Peyer's patch (tissue), 4 donors: ENCODE measurements at regions not wholly inside any gene's neighbourhood (a gene's known extent, or its start where the extent isn't known, plus 50 kb on each side); places are given as distances from the start of the nearest gene placed in this dataset.

Experiments
- DNase-seq, 3 donors: peaks; one replicate each; pipeline ENCODE4 v3.0.0-alpha.2; 2017 to 2019
- H3K27ac ChIP-seq, 4 donors: fragments of 200-600 bp; sonication (generic); one replicate each; pipeline ENCODE4 v1.5.1; 2016 to 2019
- H3K27me3 ChIP-seq, 2 donors: fragments of 200-600 bp; sonication (generic); one replicate each; pipeline ENCODE4 v1.5.1; 2019
- H3K36me3 ChIP-seq, 3 donors: fragments of 200-600 bp; sonication (generic); one replicate each; pipeline ENCODE4 v1.5.1; 2016 to 2019
- H3K4me1 ChIP-seq, 4 donors: fragments of 200-600 bp; sonication (generic); one replicate each; pipeline ENCODE4 v1.5.1; 2016 to 2019
- H3K4me3 ChIP-seq, 4 donors: fragments of 200-600 bp; sonication (generic); 1 replicate in 3 of 4; 2 replicates in 1 of 4; pipeline ENCODE4 v1.5.1; 2016 to 2019; ENCODE audit warnings: mild to moderate bottlenecking in 1 of 4
- H3K9me3 ChIP-seq, 4 donors: fragments of 200-600 bp; sonication (generic); one replicate each; pipeline ENCODE4 v1.5.1; 2016 to 2019; ENCODE audit warnings: mild to moderate bottlenecking in 1 of 4
- POLR2A ChIP-seq, 2 donors: fragments of 450-650 bp; IDR thresholded peaks; one replicate each; pipeline ENCODE4 v1.5.1; 2017; ENCODE audit warnings: antibody characterized with exemption in 2 of 2, mild to moderate bottlenecking in 2 of 2, moderate library complexity in 2 of 2
- TF ChIP-seq, protein P1 (sequence below), 6 experiments: fragments of 450-650 bp in 4 of 6; fragments of 200-600 bp in 2 of 6; sonication (generic) in 1 of 6; IDR thresholded peaks; one replicate each; pipeline ENCODE4 v1.5.1; 2017 to 2019; ENCODE audit warnings: antibody characterized with exemption in 6 of 6, mild to moderate bottlenecking in 3 of 6, moderate library complexity in 1 of 6

DNA sequence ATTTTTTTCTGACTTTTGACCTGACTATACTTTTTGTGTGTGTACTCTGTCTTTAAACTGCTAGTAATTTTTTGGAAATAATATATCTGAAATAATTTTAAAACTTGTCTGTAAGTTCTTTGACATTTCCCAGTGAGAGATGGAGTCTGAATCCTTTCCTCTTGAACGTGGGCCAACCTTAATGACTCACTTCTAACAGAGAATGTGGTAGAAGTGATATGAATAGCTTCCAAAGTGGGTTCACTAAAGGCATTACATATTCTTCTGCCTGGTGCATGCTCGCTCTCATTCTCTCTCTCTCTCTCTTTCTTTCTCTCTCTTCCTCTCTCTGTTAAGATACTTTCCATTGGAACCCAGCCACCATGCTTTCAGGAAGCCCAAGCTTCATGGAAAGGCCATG, 108.7 kb upstream of the FERMT1 start:
- no peaks in the 10 kb centered on the region for H3K9me3 ChIP-seq
- H3K36me3 ChIP-seq, result no peaks in the 10 kb centered on the region
- no peak overlapping the region for H3K4me3 ChIP-seq
- H3K4me1 ChIP-seq, result no peaks in the 10 kb centered on the region
- no peak overlapping the region for H3K27ac ChIP-seq
- no peak for DNase-seq
- no peaks in the 10 kb centered on the region for H3K27me3 ChIP-seq
- TF ChIP-seq, protein P1, sequence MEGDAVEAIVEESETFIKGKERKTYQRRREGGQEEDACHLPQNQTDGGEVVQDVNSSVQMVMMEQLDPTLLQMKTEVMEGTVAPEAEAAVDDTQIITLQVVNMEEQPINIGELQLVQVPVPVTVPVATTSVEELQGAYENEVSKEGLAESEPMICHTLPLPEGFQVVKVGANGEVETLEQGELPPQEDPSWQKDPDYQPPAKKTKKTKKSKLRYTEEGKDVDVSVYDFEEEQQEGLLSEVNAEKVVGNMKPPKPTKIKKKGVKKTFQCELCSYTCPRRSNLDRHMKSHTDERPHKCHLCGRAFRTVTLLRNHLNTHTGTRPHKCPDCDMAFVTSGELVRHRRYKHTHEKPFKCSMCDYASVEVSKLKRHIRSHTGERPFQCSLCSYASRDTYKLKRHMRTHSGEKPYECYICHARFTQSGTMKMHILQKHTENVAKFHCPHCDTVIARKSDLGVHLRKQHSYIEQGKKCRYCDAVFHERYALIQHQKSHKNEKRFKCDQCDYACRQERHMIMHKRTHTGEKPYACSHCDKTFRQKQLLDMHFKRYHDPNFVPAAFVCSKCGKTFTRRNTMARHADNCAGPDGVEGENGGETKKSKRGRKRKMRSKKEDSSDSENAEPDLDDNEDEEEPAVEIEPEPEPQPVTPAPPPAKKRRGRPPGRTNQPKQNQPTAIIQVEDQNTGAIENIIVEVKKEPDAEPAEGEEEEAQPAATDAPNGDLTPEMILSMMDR (IDR thresholded peaks at IDR 0.05), result no peak
- TF ChIP-seq POLR2A (IDR thresholded peaks at IDR 0.05), result no peak

DNA sequence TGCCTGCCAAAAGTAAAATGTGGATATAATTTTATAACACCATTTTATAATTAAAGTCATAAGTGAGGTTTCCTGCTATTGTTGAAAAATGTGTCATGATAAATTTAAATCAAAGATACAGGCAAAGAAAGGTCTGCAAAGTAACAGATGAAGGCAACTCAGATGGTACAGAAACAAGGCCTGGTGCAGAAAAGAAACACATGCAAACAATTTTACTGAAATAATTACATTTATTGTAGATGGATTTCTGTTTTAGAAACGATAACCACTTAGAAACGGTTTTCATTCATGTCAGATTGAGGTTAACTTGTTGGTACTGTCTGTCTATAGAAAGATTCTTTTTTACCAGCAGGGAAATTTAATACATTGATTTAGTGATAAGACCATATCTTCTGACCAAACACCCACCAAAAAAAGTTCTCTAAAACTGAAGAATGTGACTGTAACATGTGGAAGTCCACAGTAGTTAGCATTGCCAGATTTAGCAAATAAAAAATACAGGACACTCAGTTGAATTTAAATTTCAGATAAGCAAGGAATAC, 105.5 kb upstream of the FERMT1 start:
- Histone ChIP-seq H3K27me3 (no peaks in the 10 kb centered on the region), H3K4me1 (no peaks in the 10 kb centered on the region), H3K36me3 (no peaks in the 10 kb centered on the region), H3K27ac (no peak overlapping the region), H3K4me3 (no peak overlapping the region), H3K9me3 (no peaks in the 10 kb centered on the region)
- DNase-seq, result no peak
- no peak for TF ChIP-seq POLR2A (IDR thresholded peaks at IDR 0.05)
- TF ChIP-seq, protein P1 (IDR thresholded peaks at IDR 0.05), result no peak

DNA sequence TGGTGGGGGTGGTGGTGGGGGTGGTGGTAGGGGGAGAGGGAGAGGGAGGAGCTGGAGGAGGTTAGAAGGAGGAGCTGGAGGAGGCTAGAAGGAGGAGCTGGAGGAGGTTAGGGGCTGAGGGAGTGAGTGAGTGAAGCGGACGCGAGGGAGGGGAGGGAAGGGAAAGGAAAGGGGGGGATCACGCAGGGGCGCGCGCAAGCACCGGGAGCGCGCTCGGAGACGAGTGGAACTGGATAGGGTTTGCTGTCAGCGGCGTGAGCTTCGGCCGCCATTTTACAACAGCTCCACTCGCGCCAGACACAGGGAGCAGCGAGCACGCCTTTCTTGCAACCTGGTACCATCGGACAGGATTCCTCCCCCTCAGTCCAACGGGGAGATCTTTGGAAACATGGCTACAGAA, 90.5 kb upstream of the FERMT1 start:
- Histone ChIP-seq H3K36me3 (no peaks in the 10 kb centered on the region), H3K4me1 (no peaks in the 10 kb centered on the region), H3K4me3 (no peak overlapping the region), H3K27me3 (no peaks in the 10 kb centered on the region), H3K27ac (no peak overlapping the region), H3K9me3 (no peaks in the 10 kb centered on the region)
- TF ChIP-seq, protein P1 (IDR thresholded peaks at IDR 0.05), result no peak
- TF ChIP-seq POLR2A (IDR thresholded peaks at IDR 0.05), result no peak
- DNase-seq, result no peak

DNA sequence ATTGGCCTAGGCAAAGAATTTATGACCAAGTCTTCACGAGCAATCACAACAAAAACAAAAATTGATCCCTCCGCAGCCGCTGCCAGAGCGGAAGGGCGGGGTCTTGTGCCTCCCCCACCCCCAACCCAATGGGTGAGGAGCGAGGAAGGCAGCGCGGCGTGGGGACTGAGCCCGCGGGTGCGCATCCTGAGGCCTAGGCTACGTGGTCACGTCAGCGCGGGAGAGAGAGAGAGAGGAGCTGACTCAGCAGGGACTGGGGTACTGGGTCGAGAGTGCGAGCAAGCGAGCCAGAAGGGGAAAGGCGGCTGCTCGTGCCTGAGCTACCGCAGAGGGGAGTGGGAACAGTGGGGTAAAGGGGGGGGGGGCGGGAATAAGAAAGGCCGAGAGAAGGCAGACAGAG, 90.1 kb upstream of the FERMT1 start:
- Histone ChIP-seq H3K9me3 (no peaks in the 10 kb centered on the region), H3K36me3 (no peaks in the 10 kb centered on the region), H3K4me1 (no peaks in the 10 kb centered on the region), H3K4me3 (no peak overlapping the region), H3K27me3 (no peaks in the 10 kb centered on the region), H3K27ac (no peak overlapping the region)
- no peak for DNase-seq
- TF ChIP-seq POLR2A (IDR thresholded peaks at IDR 0.05), result no peak
- TF ChIP-seq, protein P1 (IDR thresholded peaks at IDR 0.05), result no peak

DNA sequence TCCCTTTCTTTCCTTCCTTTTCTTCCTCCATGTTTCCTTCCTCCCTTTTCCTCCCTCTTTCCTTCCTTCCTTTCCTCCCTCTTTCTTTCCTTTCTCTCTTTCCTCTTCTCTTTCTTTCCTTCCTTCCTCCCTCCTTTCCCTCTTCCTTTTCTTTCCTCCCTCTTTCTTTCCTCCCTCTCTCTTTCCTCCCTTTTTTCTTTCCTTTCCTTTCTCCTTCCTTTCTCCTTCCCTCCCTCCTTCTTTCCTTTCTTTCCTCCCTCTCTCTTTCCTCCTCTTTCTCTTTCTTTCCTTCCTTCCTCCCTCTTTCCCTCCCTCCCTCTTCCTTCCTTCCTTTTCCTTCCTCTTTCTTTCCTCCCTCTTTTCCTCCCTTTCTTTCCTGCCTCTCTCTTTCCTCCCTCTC, 86.3 kb upstream of the FERMT1 start:
- no peaks in the 10 kb centered on the region for H3K27me3 ChIP-seq
- no peaks in the 10 kb centered on the region for H3K36me3 ChIP-seq
- H3K4me1 ChIP-seq, result no peaks in the 10 kb centered on the region
- TF ChIP-seq, protein P1 (IDR thresholded peaks at IDR 0.05), result no peak
- no peak for TF ChIP-seq POLR2A (IDR thresholded peaks at IDR 0.05)
- no peaks in the 10 kb centered on the region for H3K9me3 ChIP-seq
- DNase-seq, result no peak
- no peak overlapping the region for H3K4me3 ChIP-seq
- no peak overlapping the region for H3K27ac ChIP-seq

DNA sequence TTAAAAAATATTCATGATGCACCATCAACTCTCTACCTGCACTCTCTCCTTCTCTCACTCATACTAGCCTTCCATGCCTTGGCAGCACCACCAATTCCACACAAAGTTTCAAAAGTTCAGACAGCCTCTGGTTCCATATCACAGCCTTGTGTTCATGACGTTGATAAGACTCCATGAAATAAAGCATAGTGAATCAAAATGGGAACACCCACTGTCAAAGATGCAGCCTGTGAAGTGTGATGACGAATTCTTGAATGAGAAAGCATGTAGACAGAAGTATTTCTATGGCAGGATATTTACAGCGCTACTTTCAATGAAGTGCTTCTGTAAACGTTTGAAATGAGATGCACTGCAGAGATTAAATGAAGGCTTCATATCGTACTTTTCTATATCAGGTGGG, 77.3 kb upstream of the FERMT1 start:
- Histone ChIP-seq H3K27ac (no peak overlapping the region), H3K9me3 (no peaks in the 10 kb centered on the region), H3K27me3 (no peaks in the 10 kb centered on the region), H3K4me3 (no peak overlapping the region), H3K4me1 (no peaks in the 10 kb centered on the region), H3K36me3 (no peaks in the 10 kb centered on the region)
- TF ChIP-seq, protein P1 (IDR thresholded peaks at IDR 0.05), result no peak
- TF ChIP-seq POLR2A (IDR thresholded peaks at IDR 0.05), result no peak
- DNase-seq, result no peak
